CD4-positive, alpha-beta T cell (primary cell): ENCODE measurements at regions not wholly inside any gene's neighbourhood (a gene's known extent, or its start where the extent isn't known, plus 50 kb on each side); places are given as distances from the start of the nearest gene placed in this dataset.
A peak's percentile ranks its signal among the peaks of the same experiment; 100 is the strongest.

Source experiments
- ATAC-seq: fragments of 200-7000 bp; cut with Tn5 transposase; one replicate; pipeline ENCODE4 v1.10.0; 2022; ENCODE audit warnings: mild to moderate bottlenecking; ENCODE audit not compliant: poor library complexity
- CTCF ChIA-PET: fragments of 350-600 bp; sonication (Branson Sonifier 250); formaldehyde crosslinking; loops from one replicate; lab custom pipeline; 2021; ENCODE audit warnings: antibody characterized with exemption, inconsistent platforms; lab: Charles Lee
- POLR2A ChIA-PET: fragments of 350-600 bp; sonication (Branson Sonifier 250); formaldehyde crosslinking; loops from one replicate; lab custom pipeline; 2021; ENCODE audit warnings: antibody characterized with exemption, inconsistent platforms; lab: Charles Lee
- DNase-seq, 14 experiments: peaks; one replicate each; pipeline ENCODE4 v3.0.0-alpha.2; 2013 to 2020; ENCODE audit warnings: mixed read lengths in 2 of 14
- H3K27ac ChIP-seq, 2 donors: one replicate each; pipeline versions ENCODE4 v1.5.1 to v1.7.0; 2013; ENCODE audit warnings: low read length in 2 of 2, low read depth in 1 of 2, mild to moderate bottlenecking in 1 of 2
- H3K27me3 ChIP-seq, 2 experiments: 1 replicate in 1 of 2; 2 replicates in 1 of 2; pipeline versions ENCODE4 v1.6.1 to v1.7.0; 2013; ENCODE audit warnings: low read length in 2 of 2, control low read depth in 1 of 2, mild to moderate bottlenecking in 1 of 2, moderate library complexity in 1 of 2; ENCODE audit not compliant: insufficient read depth in 2 of 2, control insufficient read depth in 1 of 2
- H3K36me3 ChIP-seq: one replicate; pipeline ENCODE4 v1.6.1; 2013; ENCODE audit warnings: low read length, control low read depth; ENCODE audit not compliant: insufficient read depth
- H3K4me1 ChIP-seq: one replicate; pipeline ENCODE4 v1.6.1; 2013; ENCODE audit warnings: low read length, control low read depth; ENCODE audit not compliant: insufficient read depth
- H3K4me3 ChIP-seq: one replicate; pipeline ENCODE4 v1.5.1; 2013; ENCODE audit warnings: mild to moderate bottlenecking, low read length, moderate library complexity
- H3K9me3 ChIP-seq, 2 experiments: 1 replicate in 1 of 2; 2 replicates in 1 of 2; pipeline versions ENCODE4 v1.6.1 to v1.7.0; 2013; ENCODE audit warnings: low read length in 2 of 2, mild to moderate bottlenecking in 2 of 2, control low read depth in 1 of 2, moderate library complexity in 1 of 2; ENCODE audit not compliant: control insufficient read depth in 1 of 2, insufficient read depth in 1 of 2
- H3K27ac Mint-ChIP-seq: one replicate; pipeline ENCODE4 v1.8.0; 2020; ENCODE audit warnings: mixed read lengths
- H3K27me3 Mint-ChIP-seq: one replicate; pipeline ENCODE4 v1.8.0; 2021; ENCODE audit warnings: mixed read lengths
- H3K36me3 Mint-ChIP-seq: one replicate; pipeline ENCODE4 v1.8.0; 2021; ENCODE audit warnings: low read depth, mixed read lengths
- H3K4me1 Mint-ChIP-seq: one replicate; pipeline ENCODE4 v1.8.0; 2021; ENCODE audit warnings: low read depth, mixed read lengths
- H3K4me3 Mint-ChIP-seq: one replicate; pipeline ENCODE4 v1.8.0; 2020; ENCODE audit warnings: mild to moderate bottlenecking, mixed read lengths
- H3K9me3 Mint-ChIP-seq: one replicate; pipeline ENCODE4 v1.8.0; 2020; ENCODE audit warnings: mixed read lengths
- CTCF ChIP-seq: fragments of 200-600 bp; IDR thresholded peaks from one replicate; pipeline ENCODE4 v1.8.0; 2022; ENCODE audit warnings: antibody characterized with exemption, mild to moderate bottlenecking
- intact Hi-C, 2 experiments: fragments of 100-400 bp; cut with DNase I in 1 of 2; cut with micrococcal nuclease in 1 of 2; formaldehyde crosslinking; loops; one replicate each; pipeline versions ENCODE4 v1.15.1 to v1.9.0; 2023 to 2025; cut with DNase I, micrococcal nuclease

- no peaks in the 10 kb centered on the region for H3K36me3 Mint-ChIP-seq
- peaks cover 10% of the 10 kb centered on the region for H3K27me3 Mint-ChIP-seq
- H3K4me3 ChIP-seq = no peak overlapping the region
- no peaks in the 10 kb centered on the region for H3K27me3 ChIP-seq
- H3K9me3 Mint-ChIP-seq = no peaks in the 10 kb centered on the region
- no peak for TF ChIP-seq CTCF
- H3K4me3 Mint-ChIP-seq = no peak overlapping the region
- ATAC-seq = no peak
- no peak for DNase-seq
- H3K27ac ChIP-seq = no peak overlapping the region
- ChIA-PET POLR2A (interaction anchor here (1.8 kb wide), 1 partner anchor 9 kb away, joined by 7 read pairs; no protein-coding TSS in a partner anchor), CTCF (no interaction called here)
- intact Hi-C loops = no loop called here
- peaks cover 3% of the 10 kb centered on the region for H3K4me1 ChIP-seq
- peaks cover 10% of the 10 kb centered on the region for H3K4me1 Mint-ChIP-seq
- H3K27ac Mint-ChIP-seq = no peak overlapping the region
- H3K36me3 ChIP-seq = no peaks in the 10 kb centered on the region
- no peaks in the 10 kb centered on the region for H3K9me3 ChIP-seq
These were observed 148.2 kb upstream of the PMEPA1 start for GRCh38 chr20:57857969-57858368.

GRCh38 chr20:57857118-57857517, 147.3 kb upstream of the PMEPA1 start:
- Histone ChIP-seq H3K9me3 (no peaks in the 10 kb centered on the region), H3K4me3 (no peak overlapping the region), H3K27me3 (no peaks in the 10 kb centered on the region), H3K27ac (no peak overlapping the region), H3K4me1 (peaks cover 3% of the 10 kb centered on the region), H3K36me3 (no peaks in the 10 kb centered on the region)
- H3K27me3 Mint-ChIP-seq = peaks cover 9% of the 10 kb centered on the region
- TF ChIP-seq CTCF = no peak
- no peak overlapping the region for H3K4me3 Mint-ChIP-seq
- H3K27ac Mint-ChIP-seq = peak overlapping the region; percentile 10
- intact Hi-C loops = no loop called here
- H3K36me3 Mint-ChIP-seq = no peaks in the 10 kb centered on the region
- ChIA-PET CTCF (no interaction called here), POLR2A (interaction anchor here (1.8 kb wide), 1 partner anchor 9 kb away, joined by 7 read pairs; no protein-coding TSS in a partner anchor)
- DNase-seq = no peak
- no peak for ATAC-seq
- peaks cover 10% of the 10 kb centered on the region for H3K4me1 Mint-ChIP-seq
- no peaks in the 10 kb centered on the region for H3K9me3 Mint-ChIP-seq

- ATAC-seq = peak; percentile 73
- no peaks in the 10 kb centered on the region for H3K36me3 ChIP-seq
- H3K4me3 Mint-ChIP-seq = no peak overlapping the region
- no peak for TF ChIP-seq CTCF
- peaks cover 4% of the 10 kb centered on the region for H3K27me3 Mint-ChIP-seq
- no peaks in the 10 kb centered on the region for H3K9me3 ChIP-seq
- peak overlapping the region; percentile 10 for H3K27ac Mint-ChIP-seq
- H3K4me3 ChIP-seq = no peak overlapping the region
- H3K36me3 Mint-ChIP-seq = no peaks in the 10 kb centered on the region
- peak in 5 of 14 experiments; percentile 12 to 74 (median 24) for DNase-seq
- H3K4me1 Mint-ChIP-seq = peaks cover 10% of the 10 kb centered on the region
- H3K27ac ChIP-seq = no peak overlapping the region
- no peaks in the 10 kb centered on the region for H3K9me3 Mint-ChIP-seq
- H3K4me1 ChIP-seq = peaks cover 3% of the 10 kb centered on the region
- CTCF ChIA-PET = interaction anchor here (0.8 kb wide), 1 partner anchor 29 kb away, joined by 3 read pairs; no protein-coding TSS in a partner anchor
- POLR2A ChIA-PET = interaction anchor here (1.8 kb wide), 1 partner anchor 10 kb away, joined by 7 read pairs; no protein-coding TSS in a partner anchor
- intact Hi-C loops = no loop called here
- no peaks in the 10 kb centered on the region for H3K27me3 ChIP-seq
These were observed 146.8 kb upstream of the PMEPA1 start for GRCh38 chr20:57856658-57857057.
